ENCODE measurements at regions not wholly inside any gene's neighbourhood (a gene's known extent, or its start where the extent isn't known, plus 50 kb on each side); places are given as distances from the start of the nearest gene placed in this dataset.
"Not testable (repeated sequence)": the region's sequence is repeated elsewhere in the genome, so short reads cannot be mapped to it uniquely, and the experiment has no call there.

GRCh38 chr1:30133414-30134055 is 589.9 kb downstream of the MATN1 start:
- in situ Hi-C loops (cut with HindIII; ENCODE audit: low sequenced_read_pairs), result no loop called here
- DNase-seq (ENCODE audit: low spot score), result no peak

- DNase-seq (ENCODE audit: low spot score), result no peak
- in situ Hi-C loops (cut with HindIII; ENCODE audit: low sequenced_read_pairs), result no loop called here
Observed at GRCh38 chr1:30132602-30133286, 590.6 kb downstream of the MATN1 start.

GRCh38 chr1:30130566-30130965 is 592.8 kb downstream of the MATN1 start:
- DNase-seq (ENCODE audit: low spot score); in situ Hi-C loops (cut with HindIII; ENCODE audit: low sequenced_read_pairs): not testable (repeated sequence)

- no peak for DNase-seq (ENCODE audit: low spot score)
- in situ Hi-C loops (cut with HindIII; ENCODE audit: low sequenced_read_pairs), result no loop called here
Observed at GRCh38 chr1:30130099-30130498, 593.3 kb downstream of the MATN1 start.

- DNase-seq (ENCODE audit: low spot score), result no peak
- in situ Hi-C loops (cut with HindIII; ENCODE audit: low sequenced_read_pairs), result no loop called here
Observed at GRCh38 chr1:30129421-30130055, 593.8 kb downstream of the MATN1 start.

- DNase-seq (ENCODE audit: low spot score), result no peak
- in situ Hi-C loops (cut with HindIII; ENCODE audit: low sequenced_read_pairs), result no loop called here
Observed at GRCh38 chr1:30129001-30129408, 594.4 kb downstream of the MATN1 start.

GRCh38 chr1:30126848-30127247 is 596.5 kb downstream of the MATN1 start:
- in situ Hi-C loops (cut with HindIII; ENCODE audit: low sequenced_read_pairs), result no loop called here
- DNase-seq (ENCODE audit: low spot score), result no peak

- no peak for DNase-seq (ENCODE audit: low spot score)
- in situ Hi-C loops (cut with HindIII; ENCODE audit: low sequenced_read_pairs), result no loop called here
Observed at GRCh38 chr1:30125821-30126170, 597.6 kb downstream of the MATN1 start.

- DNase-seq (ENCODE audit: low spot score), result no peak
- in situ Hi-C loops (cut with HindIII; ENCODE audit: low sequenced_read_pairs), result no loop called here
Observed at GRCh38 chr1:30125021-30125820, 598.2 kb downstream of the MATN1 start.

GRCh38 chr1:30123896-30124295 is 599.5 kb downstream of the MATN1 start:
- in situ Hi-C loops (cut with HindIII; ENCODE audit: low sequenced_read_pairs), result no loop called here
- DNase-seq (ENCODE audit: low spot score), result no peak

GRCh38 chr1:30123036-30123435 is 600.3 kb downstream of the MATN1 start:
- no peak for DNase-seq (ENCODE audit: low spot score)
- in situ Hi-C loops (cut with HindIII; ENCODE audit: low sequenced_read_pairs), result no loop called here

- in situ Hi-C loops (cut with HindIII; ENCODE audit: low sequenced_read_pairs), result no loop called here
- no peak for DNase-seq (ENCODE audit: low spot score)
Observed at GRCh38 chr1:30120245-30121000, 603.0 kb downstream of the MATN1 start.

- no peak for DNase-seq (ENCODE audit: low spot score)
- in situ Hi-C loops (cut with HindIII; ENCODE audit: low sequenced_read_pairs), result no loop called here
Observed at GRCh38 chr1:30117685-30118084, 605.7 kb downstream of the MATN1 start.

GRCh38 chr1:30111431-30111830 is 612.0 kb downstream of the MATN1 start:
- in situ Hi-C loops (cut with HindIII; ENCODE audit: low sequenced_read_pairs), result no loop called here
- DNase-seq (ENCODE audit: low spot score), result peak; percentile 64

GRCh38 chr1:30110846-30111245 is 612.5 kb downstream of the MATN1 start:
- in situ Hi-C loops (cut with HindIII; ENCODE audit: low sequenced_read_pairs), result no loop called here
- DNase-seq (ENCODE audit: low spot score), result peak; percentile 17

- in situ Hi-C loops (cut with HindIII; ENCODE audit: low sequenced_read_pairs), result no loop called here
- peak; percentile 59 for DNase-seq (ENCODE audit: low spot score)
Observed at GRCh38 chr1:30109853-30110252, 613.5 kb downstream of the MATN1 start.

- no peak for DNase-seq (ENCODE audit: low spot score)
- in situ Hi-C loops (cut with HindIII; ENCODE audit: low sequenced_read_pairs), result no loop called here
Observed at GRCh38 chr1:30108186-30108585, 615.2 kb downstream of the MATN1 start.

- in situ Hi-C loops (cut with HindIII; ENCODE audit: low sequenced_read_pairs), result no loop called here
- DNase-seq (ENCODE audit: low spot score), result no peak
Observed at GRCh38 chr1:30106125-30106524, 617.3 kb downstream of the MATN1 start.

- no peak for DNase-seq (ENCODE audit: low spot score)
- in situ Hi-C loops (cut with HindIII; ENCODE audit: low sequenced_read_pairs), result no loop called here
Observed at GRCh38 chr1:30104551-30104950, 618.8 kb downstream of the MATN1 start.
